ENCODE measurements at regions not wholly inside any gene's neighbourhood (a gene's known extent, or its start where the extent isn't known, plus 50 kb on each side); places are given as distances from the start of the nearest gene placed in this dataset.

GRCh38 chr10:43899224-43899959 is 250.7 kb upstream of the ZNF32 start:
- Histone ChIP-seq H3K9me3 (no peaks in the 10 kb centered on the region), H3K4me1 (peaks cover 0 to 8% (median 3%) of the 10 kb centered on the region in 4 donors), H3K4me3 (no peak overlapping the region), H3K36me3 (no peaks in the 10 kb centered on the region), H3K27me3 (no peaks in the 10 kb centered on the region), H3K27ac (no peak overlapping the region)
- DNase-seq, result no peak
- ATAC-seq (ENCODE audit: low FRiP score in 2 of 2), result no peak
- 75% methylated on average over 7 of the region's 7 CpGs; no CpG with 5 or more reads in 1 of the 2 donors for WGBS, 2 donors
- no peak for TF ChIP-seq EP300 (IDR thresholded peaks at IDR 0.05)
- TF ChIP-seq POLR2A (IDR thresholded peaks at IDR 0.05), result no peak
- no peak for TF ChIP-seq CTCF (IDR thresholded peaks at IDR 0.05)
- TF ChIP-seq POLR2AphosphoS5 (IDR thresholded peaks at IDR 0.05), result no peak

GRCh38 chr10:43898592-43898991 is 249.9 kb upstream of the ZNF32 start:
- no peaks in the 10 kb centered on the region for H3K9me3 ChIP-seq
- WGBS, 2 donors, result 83 to 98% methylated on average over 2 to 4 of the region's 4 CpGs
- H3K36me3 ChIP-seq, result no peaks in the 10 kb centered on the region
- H3K27me3 ChIP-seq, result no peaks in the 10 kb centered on the region
- H3K27ac ChIP-seq, result no peak overlapping the region
- DNase-seq (peak in 1 of 2 donors; percentile 17), ATAC-seq (ENCODE audit: low FRiP score in 2 of 2) (no peak)
- peaks cover 0 to 8% (median 3%) of the 10 kb centered on the region in 4 donors for H3K4me1 ChIP-seq
- no peak for TF ChIP-seq CTCF (IDR thresholded peaks at IDR 0.05)
- TF ChIP-seq EP300 (IDR thresholded peaks at IDR 0.05), result no peak
- TF ChIP-seq POLR2AphosphoS5 (IDR thresholded peaks at IDR 0.05), result no peak
- TF ChIP-seq POLR2A (IDR thresholded peaks at IDR 0.05), result no peak
- no peak overlapping the region for H3K4me3 ChIP-seq

GRCh38 chr10:43897765-43898419 is 249.2 kb upstream of the ZNF32 start:
- Histone ChIP-seq H3K27me3 (no peaks in the 10 kb centered on the region), H3K27ac (no peak overlapping the region), H3K36me3 (no peaks in the 10 kb centered on the region), H3K4me1 (peaks cover 0 to 8% (median 4%) of the 10 kb centered on the region in 4 donors), H3K4me3 (no peak overlapping the region), H3K9me3 (no peaks in the 10 kb centered on the region)
- TF ChIP-seq POLR2AphosphoS5 (IDR thresholded peaks at IDR 0.05) (no peak), CTCF (IDR thresholded peaks at IDR 0.05) (no peak), EP300 (IDR thresholded peaks at IDR 0.05) (no peak), POLR2A (IDR thresholded peaks at IDR 0.05) (no peak)
- no peak for ATAC-seq (ENCODE audit: low FRiP score in 2 of 2)
- 90% methylated on average over 8 to 9 of the region's 9 CpGs for WGBS, 2 donors
- no peak for DNase-seq

- ATAC-seq (ENCODE audit: low FRiP score in 2 of 2), result peak; percentile 6 to 50
- H3K36me3 ChIP-seq, result no peaks in the 10 kb centered on the region
- no peak overlapping the region for H3K4me3 ChIP-seq
- H3K9me3 ChIP-seq, result no peaks in the 10 kb centered on the region
- no peak overlapping the region for H3K27ac ChIP-seq
- WGBS, 2 donors, result 68 to 83% methylated on average over 6 of the region's 6 CpGs
- no peak for TF ChIP-seq POLR2A (IDR thresholded peaks at IDR 0.05)
- no peak for TF ChIP-seq CTCF (IDR thresholded peaks at IDR 0.05)
- no peak for TF ChIP-seq EP300 (IDR thresholded peaks at IDR 0.05)
- TF ChIP-seq POLR2AphosphoS5 (IDR thresholded peaks at IDR 0.05), result no peak
- H3K27me3 ChIP-seq, result no peaks in the 10 kb centered on the region
- H3K4me1 ChIP-seq, result peaks cover 0 to 4% (median 0%) of the 10 kb centered on the region in 4 donors
- no peak for DNase-seq
Measured at GRCh38 chr10:43892062-43892770, 243.5 kb upstream of the ZNF32 start.
